ENCODE measurements at regions not wholly inside any gene's neighbourhood (a gene's known extent, or its start where the extent isn't known, plus 50 kb on each side); places are given as distances from the start of the nearest gene placed in this dataset.

DNA sequence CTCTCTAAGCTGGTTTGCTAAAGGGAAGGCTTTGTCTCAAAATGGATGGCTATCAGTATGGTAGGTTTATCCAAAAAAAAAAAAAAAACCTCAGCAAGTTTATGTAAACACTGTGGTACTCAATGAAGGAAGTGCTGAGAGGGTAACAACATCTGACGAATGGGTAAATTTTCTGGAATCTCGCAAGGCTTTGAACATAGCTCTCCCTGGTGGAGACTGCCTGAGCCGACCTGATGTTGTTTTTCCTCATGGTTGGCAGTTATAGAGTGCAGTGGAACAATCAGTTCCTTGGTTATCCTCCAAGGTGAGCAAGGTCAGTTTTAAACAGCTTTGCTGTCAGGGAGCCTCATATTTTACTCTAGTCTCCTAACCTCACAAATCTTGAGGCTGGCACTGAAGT is 94.6 kb downstream of the ZPLD1 start:
- DNase-seq (ENCODE audit: low read depth) = peak; percentile 3

DNA sequence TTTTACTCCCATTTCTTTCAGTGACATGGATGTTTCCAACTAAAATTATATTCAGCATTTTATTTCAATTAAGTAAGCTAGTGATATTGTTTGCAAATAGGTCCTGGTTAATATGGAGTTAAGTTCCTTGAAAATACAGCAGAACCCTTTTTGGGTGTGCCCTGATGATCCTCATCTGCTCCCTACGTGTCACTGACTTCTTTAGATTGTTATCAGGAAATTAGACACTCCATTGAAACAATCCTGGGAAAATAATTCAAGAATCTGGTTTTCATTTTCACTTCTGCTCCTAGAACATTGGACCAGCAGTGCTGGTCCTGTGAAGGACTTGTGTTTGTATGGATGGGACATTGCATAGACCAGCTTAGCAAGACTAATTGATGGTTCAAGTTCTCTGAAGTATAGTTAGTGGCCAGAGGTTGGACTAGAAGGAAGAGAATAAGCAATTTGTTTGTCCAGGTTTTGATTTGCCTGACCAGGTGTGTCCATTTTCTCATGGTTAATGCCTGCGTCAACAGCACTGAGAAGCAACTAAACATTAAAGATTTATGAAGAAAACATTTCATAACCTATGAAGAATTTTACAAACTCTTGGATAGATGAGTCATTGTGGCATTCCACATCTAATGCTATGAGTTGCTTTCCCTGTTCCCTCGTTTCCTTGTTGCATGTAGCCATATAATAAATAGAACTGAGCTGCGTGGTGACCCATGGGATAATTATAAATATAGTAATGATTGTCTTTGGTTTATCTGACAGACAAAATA is 95.8 kb downstream of the ZPLD1 start:
- TF ChIP-seq, protein P1, sequence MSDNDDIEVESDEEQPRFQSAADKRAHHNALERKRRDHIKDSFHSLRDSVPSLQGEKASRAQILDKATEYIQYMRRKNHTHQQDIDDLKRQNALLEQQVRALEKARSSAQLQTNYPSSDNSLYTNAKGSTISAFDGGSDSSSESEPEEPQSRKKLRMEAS (IDR thresholded peaks at IDR 0.05; ENCODE audit: low read depth, low read length) = no peak
- no peak for TF ChIP-seq POLR2A (IDR thresholded peaks at IDR 0.05; ENCODE audit: extremely low read depth, insufficient read length)
- no peak for DNase-seq (ENCODE audit: low read depth)
- no peak overlapping the region for H3K4me3 ChIP-seq (ENCODE audit: low read depth, low read length)

More for the DNA sequence above, 94.6 kb downstream of the ZPLD1 start:
- no peak overlapping the region for H3K4me3 ChIP-seq (ENCODE audit: low read depth, low read length)
- no peak for TF ChIP-seq MYC (IDR thresholded peaks at IDR 0.05; ENCODE audit: low read depth, low read length)
- TF ChIP-seq, protein P2, sequence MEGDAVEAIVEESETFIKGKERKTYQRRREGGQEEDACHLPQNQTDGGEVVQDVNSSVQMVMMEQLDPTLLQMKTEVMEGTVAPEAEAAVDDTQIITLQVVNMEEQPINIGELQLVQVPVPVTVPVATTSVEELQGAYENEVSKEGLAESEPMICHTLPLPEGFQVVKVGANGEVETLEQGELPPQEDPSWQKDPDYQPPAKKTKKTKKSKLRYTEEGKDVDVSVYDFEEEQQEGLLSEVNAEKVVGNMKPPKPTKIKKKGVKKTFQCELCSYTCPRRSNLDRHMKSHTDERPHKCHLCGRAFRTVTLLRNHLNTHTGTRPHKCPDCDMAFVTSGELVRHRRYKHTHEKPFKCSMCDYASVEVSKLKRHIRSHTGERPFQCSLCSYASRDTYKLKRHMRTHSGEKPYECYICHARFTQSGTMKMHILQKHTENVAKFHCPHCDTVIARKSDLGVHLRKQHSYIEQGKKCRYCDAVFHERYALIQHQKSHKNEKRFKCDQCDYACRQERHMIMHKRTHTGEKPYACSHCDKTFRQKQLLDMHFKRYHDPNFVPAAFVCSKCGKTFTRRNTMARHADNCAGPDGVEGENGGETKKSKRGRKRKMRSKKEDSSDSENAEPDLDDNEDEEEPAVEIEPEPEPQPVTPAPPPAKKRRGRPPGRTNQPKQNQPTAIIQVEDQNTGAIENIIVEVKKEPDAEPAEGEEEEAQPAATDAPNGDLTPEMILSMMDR (IDR thresholded peaks at IDR 0.05; ENCODE audit: low read depth, low read length) = no peak
- TF ChIP-seq, protein P1 (IDR thresholded peaks at IDR 0.05; ENCODE audit: low read depth, low read length) = no peak
- no peak for TF ChIP-seq POLR2A (IDR thresholded peaks at IDR 0.05; ENCODE audit: extremely low read depth, insufficient read length)

DNA sequence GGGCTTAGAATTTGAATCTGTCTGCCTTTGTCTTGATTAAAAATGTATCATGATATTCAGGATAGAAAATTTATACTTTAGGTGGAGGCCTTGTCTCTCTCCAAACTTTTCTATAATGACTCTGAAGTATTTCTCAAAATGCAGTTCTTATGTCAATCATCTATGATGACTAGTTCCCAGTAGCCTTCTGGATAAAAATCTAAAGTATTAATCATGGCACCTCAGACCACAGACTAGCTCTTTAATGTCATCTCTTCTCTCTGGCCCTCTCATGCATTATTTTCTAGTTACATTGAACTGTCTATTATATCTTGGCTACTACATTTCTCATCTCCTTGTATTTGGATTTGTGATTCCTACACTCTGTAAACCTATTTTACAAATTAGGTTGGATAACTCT is 96.9 kb downstream of the ZPLD1 start:
- TF ChIP-seq, protein P1 (IDR thresholded peaks at IDR 0.05; ENCODE audit: low read depth, low read length) = no peak
- TF ChIP-seq MYC (IDR thresholded peaks at IDR 0.05; ENCODE audit: low read depth, low read length) = no peak
- TF ChIP-seq, protein P2 (IDR thresholded peaks at IDR 0.05; ENCODE audit: low read depth, low read length) = no peak
- TF ChIP-seq POLR2A (IDR thresholded peaks at IDR 0.05; ENCODE audit: extremely low read depth, insufficient read length) = no peak
- no peak overlapping the region for H3K4me3 ChIP-seq (ENCODE audit: low read depth, low read length)
- DNase-seq (ENCODE audit: low read depth) = no peak

DNA sequence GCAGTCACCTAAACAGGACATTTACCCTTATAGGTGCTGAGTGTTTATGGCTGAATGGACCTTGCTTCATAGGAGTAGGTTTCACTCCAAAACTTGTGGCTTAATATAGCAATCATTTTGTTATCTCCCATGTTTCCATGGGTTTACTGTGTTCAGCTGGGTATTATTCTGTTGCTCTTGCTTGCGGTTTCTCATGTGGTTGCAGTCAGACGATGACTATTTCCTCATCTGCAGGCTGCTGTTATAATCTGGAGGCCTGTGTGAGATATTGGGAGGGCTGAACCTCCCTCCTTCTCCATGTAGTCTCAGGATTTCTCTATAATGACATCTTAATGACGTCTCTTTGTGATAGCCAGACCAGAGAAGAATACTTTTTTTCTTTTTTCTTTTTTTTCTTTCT is 98.1 kb downstream of the ZPLD1 start:
- no peak overlapping the region for H3K4me3 ChIP-seq (ENCODE audit: low read depth, low read length)
- DNase-seq (ENCODE audit: low read depth) = peak; percentile 65
- TF ChIP-seq MYC (IDR thresholded peaks at IDR 0.05; ENCODE audit: low read depth, low read length) (no peak), POLR2A (IDR thresholded peaks at IDR 0.05; ENCODE audit: extremely low read depth, insufficient read length) (no peak)
- TF ChIP-seq, protein P1 (IDR thresholded peaks at IDR 0.05; ENCODE audit: low read depth, low read length) = 0 out of 2 replicates have a peak, but pooled peaks have one; percentile 8
- TF ChIP-seq, protein P2 (IDR thresholded peaks at IDR 0.05; ENCODE audit: low read depth, low read length) = no peak

DNA sequence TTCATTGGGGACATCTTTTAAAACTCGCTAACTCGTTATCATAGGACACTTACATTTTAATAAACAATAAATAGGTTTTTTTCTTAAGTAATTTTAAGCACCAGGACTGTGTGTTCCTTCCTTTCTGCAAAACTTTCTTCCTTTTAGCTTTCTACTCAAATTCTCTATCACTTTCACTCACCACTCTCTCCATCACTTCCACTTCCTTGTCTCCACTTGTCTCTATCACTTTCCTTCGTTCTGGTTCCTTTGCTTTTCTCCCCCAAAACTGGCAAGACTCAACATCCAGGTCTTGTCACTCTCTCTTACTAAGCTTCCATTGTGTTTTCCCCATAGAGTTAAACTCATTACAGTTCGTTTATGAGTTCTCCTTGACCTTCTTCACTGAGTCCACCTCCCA is 99.0 kb downstream of the ZPLD1 start:
- no peak overlapping the region for H3K4me3 ChIP-seq (ENCODE audit: low read depth, low read length)
- DNase-seq (ENCODE audit: low read depth) = no peak
- no peak for TF ChIP-seq MYC (IDR thresholded peaks at IDR 0.05; ENCODE audit: low read depth, low read length)
- TF ChIP-seq POLR2A (IDR thresholded peaks at IDR 0.05; ENCODE audit: extremely low read depth, insufficient read length) = no peak
- TF ChIP-seq, protein P1 (IDR thresholded peaks at IDR 0.05; ENCODE audit: low read depth, low read length) = no peak

DNA sequence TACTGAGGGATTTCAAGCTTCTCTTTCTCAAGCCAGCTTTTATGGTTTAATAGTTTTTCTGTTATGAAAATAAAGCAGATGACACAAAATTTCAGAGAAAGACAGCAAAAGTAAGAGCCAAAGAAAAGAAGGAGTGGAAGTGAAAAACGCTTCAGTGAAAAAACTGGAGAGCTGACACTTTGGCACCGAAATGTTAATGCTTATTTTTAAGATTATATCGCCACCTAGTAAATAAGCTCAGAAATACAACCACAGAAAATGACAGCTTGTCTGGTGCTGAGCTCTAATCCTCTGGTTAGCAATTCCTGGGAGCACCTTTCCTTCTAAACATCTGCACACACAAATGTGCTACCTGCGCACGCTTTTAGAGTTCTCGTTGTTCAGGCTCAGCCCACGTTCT is 101.6 kb downstream of the ZPLD1 start:
- H3K4me3 ChIP-seq (ENCODE audit: low read depth, low read length) = no peak overlapping the region
- TF ChIP-seq, protein P2 (IDR thresholded peaks at IDR 0.05; ENCODE audit: low read depth, low read length) = no peak
- TF ChIP-seq MYC (IDR thresholded peaks at IDR 0.05; ENCODE audit: low read depth, low read length) = no peak
- DNase-seq (ENCODE audit: low read depth) = peak; percentile 36

Measured in NB4 (cell line).